GM12875 (cell line): ENCODE measurements at regions not wholly inside any gene's neighbourhood (a gene's known extent, or its start where the extent isn't known, plus 50 kb on each side); places are given as distances from the start of the nearest gene placed in this dataset.

ENCODE experiments used
- H3K4me3 ChIP-seq: one replicate; pipeline ENCODE4 v1.5.1; 2011; ENCODE audit warnings: low read depth, low read length, control low read depth
- TF ChIP-seq, protein P1 (sequence below): IDR thresholded peaks from 2 replicates; pipeline ENCODE4 v1.5.1; 2011; ENCODE audit warnings: low read depth, mild to moderate bottlenecking, control low read depth, inconsistent platforms, low read length, moderate library complexity, borderline replicate concordance; ENCODE audit not compliant: insufficient read depth

- no peak overlapping the region for H3K4me3 ChIP-seq
- TF ChIP-seq, protein P1, sequence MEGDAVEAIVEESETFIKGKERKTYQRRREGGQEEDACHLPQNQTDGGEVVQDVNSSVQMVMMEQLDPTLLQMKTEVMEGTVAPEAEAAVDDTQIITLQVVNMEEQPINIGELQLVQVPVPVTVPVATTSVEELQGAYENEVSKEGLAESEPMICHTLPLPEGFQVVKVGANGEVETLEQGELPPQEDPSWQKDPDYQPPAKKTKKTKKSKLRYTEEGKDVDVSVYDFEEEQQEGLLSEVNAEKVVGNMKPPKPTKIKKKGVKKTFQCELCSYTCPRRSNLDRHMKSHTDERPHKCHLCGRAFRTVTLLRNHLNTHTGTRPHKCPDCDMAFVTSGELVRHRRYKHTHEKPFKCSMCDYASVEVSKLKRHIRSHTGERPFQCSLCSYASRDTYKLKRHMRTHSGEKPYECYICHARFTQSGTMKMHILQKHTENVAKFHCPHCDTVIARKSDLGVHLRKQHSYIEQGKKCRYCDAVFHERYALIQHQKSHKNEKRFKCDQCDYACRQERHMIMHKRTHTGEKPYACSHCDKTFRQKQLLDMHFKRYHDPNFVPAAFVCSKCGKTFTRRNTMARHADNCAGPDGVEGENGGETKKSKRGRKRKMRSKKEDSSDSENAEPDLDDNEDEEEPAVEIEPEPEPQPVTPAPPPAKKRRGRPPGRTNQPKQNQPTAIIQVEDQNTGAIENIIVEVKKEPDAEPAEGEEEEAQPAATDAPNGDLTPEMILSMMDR, result no peak
Measured at GRCh38 chr20:40282941-40283340, 406.1 kb downstream of the MAFB start.

GRCh38 chr20:40282541-40282940, 406.5 kb downstream of the MAFB start:
- TF ChIP-seq, protein P1, result no peak
- H3K4me3 ChIP-seq, result no peak overlapping the region

DNA sequence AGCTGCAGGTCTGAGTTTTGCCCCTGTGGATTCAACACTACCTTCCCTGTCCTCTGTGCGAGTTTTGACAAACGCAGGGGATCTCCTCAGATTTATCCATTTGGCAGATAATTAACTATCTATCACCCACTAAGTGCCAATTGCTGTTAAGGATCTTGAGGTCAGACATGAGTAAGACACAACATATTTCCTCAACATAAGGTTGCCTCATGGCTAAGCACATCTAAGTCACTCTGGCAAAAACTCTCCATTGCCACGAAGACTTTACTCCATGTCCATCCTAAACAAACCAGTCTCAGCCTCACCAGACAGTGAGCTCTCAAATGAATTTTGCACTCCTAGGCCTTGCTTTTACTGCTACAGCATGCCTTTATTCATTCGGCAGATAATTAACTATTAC, 408.4 kb downstream of the MAFB start:
- TF ChIP-seq, protein P1, result no peak
- no peak overlapping the region for H3K4me3 ChIP-seq

DNA sequence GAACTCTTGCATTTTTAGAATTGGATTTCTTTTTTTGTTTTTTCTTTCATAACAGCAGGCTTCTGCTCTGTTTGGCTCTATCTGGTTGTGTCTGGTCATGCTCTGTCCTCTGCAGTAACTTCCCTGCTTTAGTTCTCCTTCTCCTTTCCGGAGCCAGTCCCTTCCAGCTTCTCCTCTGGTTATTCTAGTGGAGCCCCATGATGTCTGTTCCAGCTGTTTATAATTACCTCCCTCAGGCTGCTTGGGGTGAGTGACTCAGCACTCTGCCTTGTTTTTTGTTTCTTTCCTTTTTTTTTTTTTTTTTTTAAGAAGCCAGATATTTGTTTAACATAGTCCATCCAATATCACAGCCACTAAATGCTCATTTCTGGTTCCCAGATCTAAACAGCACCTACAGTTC, 409.6 kb downstream of the MAFB start:
- no peak overlapping the region for H3K4me3 ChIP-seq

DNA sequence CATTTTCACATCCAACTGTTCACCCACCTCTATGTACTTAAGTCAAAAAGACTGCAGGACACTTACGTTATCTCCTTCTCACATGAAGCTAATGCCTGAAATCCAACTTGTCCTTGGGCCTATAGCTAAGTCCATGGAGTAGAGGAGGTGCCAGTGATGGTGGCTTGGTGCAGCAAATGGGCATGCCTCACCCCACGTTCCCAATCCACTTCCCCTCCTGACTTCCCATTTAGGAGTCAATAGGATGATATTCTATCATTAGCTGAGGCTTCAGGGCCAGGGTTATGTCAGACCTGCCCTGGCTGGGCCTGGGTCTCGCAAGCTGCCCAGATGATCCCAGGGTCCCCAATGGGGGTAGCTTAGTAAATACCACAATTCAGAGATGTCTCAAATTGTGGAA, 410.4 kb downstream of the MAFB start:
- TF ChIP-seq, protein P1, result no peak
- no peak overlapping the region for H3K4me3 ChIP-seq

More for the DNA sequence above, 409.6 kb downstream of the MAFB start:
- TF ChIP-seq, protein P1, result no peak

DNA sequence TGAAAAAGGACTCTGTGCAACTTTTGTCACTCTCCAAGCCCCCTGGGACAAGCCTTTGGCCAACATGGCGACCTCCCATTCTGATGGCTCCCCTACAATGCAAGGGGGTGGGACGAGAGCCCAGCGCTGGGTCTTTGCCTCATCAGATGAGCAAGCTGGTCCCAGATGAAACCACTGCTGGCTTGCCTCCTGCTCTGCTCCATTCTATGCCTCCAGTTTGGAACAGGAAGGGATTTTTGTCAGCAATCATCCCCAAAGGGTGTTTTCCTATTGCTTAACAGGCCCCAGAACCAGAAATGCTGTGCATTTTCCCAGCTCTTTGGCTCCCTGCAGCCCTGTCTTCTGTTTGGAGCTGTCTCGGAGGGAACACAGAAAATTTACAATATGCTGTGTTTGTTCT, 412.7 kb downstream of the MAFB start:
- TF ChIP-seq, protein P1, result no peak
- no peak overlapping the region for H3K4me3 ChIP-seq

GRCh38 chr20:40275738-40276137, 413.3 kb downstream of the MAFB start:
- H3K4me3 ChIP-seq, result no peak overlapping the region
- TF ChIP-seq, protein P1, result no peak
